Caco-2 (cell line): ENCODE measurements at regions not wholly inside any gene's neighbourhood (a gene's known extent, or its start where the extent isn't known, plus 50 kb on each side); places are given as distances from the start of the nearest gene placed in this dataset.

Experiments used
- BruUV-seq: library from RNA; stranded (reverse); fragments of 400-500 nt; replicated peaks from 2 replicates; lab custom pipeline; 2021; lab: Mats Ljungman, UMichigan
- CTCF ChIA-PET: fragments of 300-600 bp; sonication (Branson Sonifier 250); formaldehyde crosslinking; loops from one replicate; lab custom pipeline; 2022; ENCODE audit warnings: antibody characterized with exemption; lab: Charles Lee
- POLR2A ChIA-PET: fragments of 300-600 bp; sonication (Branson Sonifier 250); formaldehyde crosslinking; loops from one replicate; lab custom pipeline; 2022; ENCODE audit warnings: antibody characterized with exemption; lab: Charles Lee
- DNase-seq, 2 experiments: peaks; one replicate each; pipeline versions ENCODE4 v3.0.0 to v3.0.0-alpha.2; 2020 to 2022
- H3K27me3 ChIP-seq: replicated peaks from 2 replicates; pipeline ENCODE4 v1.6.0; 2011; ENCODE audit warnings: low read length; ENCODE audit not compliant: control insufficient read depth, insufficient read depth
- H3K36me3 ChIP-seq: 2 replicates; pipeline ENCODE4 v1.5.1; 2011; ENCODE audit warnings: low read length; ENCODE audit not compliant: control insufficient read depth, insufficient read depth
- H3K4me1 ChIP-seq: fragments of 250-450 bp; sonication (Bioruptor Pico); 2 replicates; pipeline ENCODE4 v1.5.1; 2020; ENCODE audit warnings: mild to moderate bottlenecking
- H3K4me3 ChIP-seq: 2 replicates; pipeline ENCODE4 v1.5.1; 2011; ENCODE audit warnings: low read depth, mild to moderate bottlenecking, control low read depth, low read length
- H3K9me3 ChIP-seq: fragments of 250-450 bp; sonication (Bioruptor Pico); 2 replicates; pipeline ENCODE4 v1.5.1; 2020; ENCODE audit warnings: mild to moderate bottlenecking, moderate library complexity
- H3K27ac Mint-ChIP-seq: one replicate; pipeline ENCODE4 v1.8.0; 2022; ENCODE audit warnings: mixed read lengths; ENCODE audit not compliant: unreplicated experiment
- H3K27me3 Mint-ChIP-seq: one replicate; pipeline ENCODE4 v1.8.0; 2022; ENCODE audit warnings: mixed read lengths; ENCODE audit not compliant: insufficient read depth, unreplicated experiment
- H3K36me3 Mint-ChIP-seq: one replicate; pipeline ENCODE4 v1.8.0; 2022; ENCODE audit warnings: mild to moderate bottlenecking, mixed read lengths; ENCODE audit not compliant: insufficient read depth, unreplicated experiment
- H3K4me1 Mint-ChIP-seq: one replicate; pipeline ENCODE4 v1.8.0; 2022; ENCODE audit warnings: low read depth, mixed read lengths; ENCODE audit not compliant: unreplicated experiment
- H3K4me3 Mint-ChIP-seq: one replicate; pipeline ENCODE4 v1.8.0; 2022; ENCODE audit warnings: mild to moderate bottlenecking, moderate library complexity, mixed read lengths; ENCODE audit not compliant: unreplicated experiment
- H3K9me3 Mint-ChIP-seq: one replicate; pipeline ENCODE4 v1.8.0; 2022; ENCODE audit warnings: mixed read lengths; ENCODE audit not compliant: unreplicated experiment
- intact Hi-C: fragments of 100-400 bp; cut with micrococcal nuclease; formaldehyde crosslinking; loops from one replicate; pipeline ENCODE4 v1.10.0; 2022; ENCODE audit not compliant: unreplicated experiment
- TF ChIP-seq, protein P1 (sequence below), 2 experiments: fragments of 200-600 bp in 1 of 2; IDR thresholded peaks; 1 replicate in 1 of 2; 2 replicates in 1 of 2; pipeline versions ENCODE4 v1.5.1 to v1.8.0; 2011 to 2022; ENCODE audit warnings: antibody characterized with exemption in 1 of 2, control low read depth in 1 of 2, inconsistent platforms in 1 of 2, low read depth in 1 of 2, low read length in 1 of 2, mild to moderate bottlenecking in 1 of 2, moderate library complexity in 1 of 2; ENCODE audit not compliant: insufficient read depth in 1 of 2, severe bottlenecking in 1 of 2, unreplicated experiment in 1 of 2

DNA sequence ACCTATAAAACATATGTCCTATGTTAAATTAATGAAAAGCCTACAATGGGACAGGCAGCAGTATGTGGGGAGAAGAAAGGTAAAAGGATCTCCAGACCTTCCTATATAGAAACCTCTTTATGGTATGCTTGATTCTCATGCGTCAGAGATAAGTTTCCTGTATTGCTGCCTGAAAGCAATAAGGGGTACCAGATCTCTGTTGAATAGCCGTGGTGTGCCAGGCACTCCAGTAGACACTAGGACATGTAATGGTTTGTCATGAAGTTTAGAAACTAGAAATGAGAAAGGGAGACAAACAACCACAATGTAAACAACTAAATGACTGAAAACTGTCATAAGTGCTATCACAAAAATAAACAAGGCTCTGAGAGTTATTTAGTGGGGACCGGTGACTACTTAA is 168.1 kb downstream of the EFHB start:
- CTCF ChIA-PET = no interaction called here
- no peak overlapping the region for H3K4me3 ChIP-seq
- Mint-ChIP-seq H3K4me1 (peaks cover 9% of the 10 kb centered on the region), H3K27me3 (no peaks in the 10 kb centered on the region), H3K36me3 (no peaks in the 10 kb centered on the region), H3K9me3 (no peaks in the 10 kb centered on the region), H3K4me3 (no peak overlapping the region), H3K27ac (no peak overlapping the region)
- H3K27me3 ChIP-seq = no peaks in the 10 kb centered on the region
- no TSS peak for BruUV-seq
- no peaks in the 10 kb centered on the region for H3K9me3 ChIP-seq
- no peaks in the 10 kb centered on the region for H3K4me1 ChIP-seq
- intact Hi-C loops = no loop called here
- no peaks in the 10 kb centered on the region for H3K36me3 ChIP-seq
- POLR2A ChIA-PET = no interaction called here
- TF ChIP-seq, protein P1, sequence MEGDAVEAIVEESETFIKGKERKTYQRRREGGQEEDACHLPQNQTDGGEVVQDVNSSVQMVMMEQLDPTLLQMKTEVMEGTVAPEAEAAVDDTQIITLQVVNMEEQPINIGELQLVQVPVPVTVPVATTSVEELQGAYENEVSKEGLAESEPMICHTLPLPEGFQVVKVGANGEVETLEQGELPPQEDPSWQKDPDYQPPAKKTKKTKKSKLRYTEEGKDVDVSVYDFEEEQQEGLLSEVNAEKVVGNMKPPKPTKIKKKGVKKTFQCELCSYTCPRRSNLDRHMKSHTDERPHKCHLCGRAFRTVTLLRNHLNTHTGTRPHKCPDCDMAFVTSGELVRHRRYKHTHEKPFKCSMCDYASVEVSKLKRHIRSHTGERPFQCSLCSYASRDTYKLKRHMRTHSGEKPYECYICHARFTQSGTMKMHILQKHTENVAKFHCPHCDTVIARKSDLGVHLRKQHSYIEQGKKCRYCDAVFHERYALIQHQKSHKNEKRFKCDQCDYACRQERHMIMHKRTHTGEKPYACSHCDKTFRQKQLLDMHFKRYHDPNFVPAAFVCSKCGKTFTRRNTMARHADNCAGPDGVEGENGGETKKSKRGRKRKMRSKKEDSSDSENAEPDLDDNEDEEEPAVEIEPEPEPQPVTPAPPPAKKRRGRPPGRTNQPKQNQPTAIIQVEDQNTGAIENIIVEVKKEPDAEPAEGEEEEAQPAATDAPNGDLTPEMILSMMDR (IDR thresholded peaks at IDR 0.05; ENCODE audit: insufficient read depth in 1 of 2, low read depth in 1 of 2, low read length in 1 of 2, severe bottlenecking in 1 of 2, unreplicated experiment in 1 of 2) = no peak
- no peak for DNase-seq

DNA sequence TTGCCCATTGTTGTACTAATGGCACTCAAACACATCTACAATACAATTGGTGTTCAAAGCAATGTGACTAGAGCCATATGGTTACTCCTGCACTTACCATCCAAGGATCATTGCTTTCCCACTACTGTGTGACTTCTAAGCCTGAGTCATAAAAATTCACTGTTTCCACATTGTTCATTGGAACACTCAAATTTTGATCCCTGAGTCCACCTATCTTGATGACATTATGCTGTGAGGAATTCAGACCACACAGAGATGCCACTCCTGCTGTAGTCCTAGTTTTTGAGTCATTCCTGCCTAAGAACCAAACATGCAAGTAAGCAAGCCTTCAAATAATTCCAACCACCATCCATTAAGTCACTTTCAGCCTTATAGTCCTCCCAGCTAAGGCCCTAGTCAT is 176.2 kb downstream of the EFHB start:
- POLR2A ChIA-PET = no interaction called here
- DNase-seq = no peak
- intact Hi-C loops = no loop called here
- Histone ChIP-seq H3K36me3 (no peaks in the 10 kb centered on the region), H3K4me3 (no peak overlapping the region), H3K4me1 (no peaks in the 10 kb centered on the region), H3K27me3 (no peaks in the 10 kb centered on the region), H3K9me3 (no peaks in the 10 kb centered on the region)
- Mint-ChIP-seq H3K27me3 (no peaks in the 10 kb centered on the region), H3K4me3 (no peak overlapping the region), H3K27ac (no peak overlapping the region), H3K36me3 (no peaks in the 10 kb centered on the region), H3K9me3 (no peaks in the 10 kb centered on the region), H3K4me1 (no peaks in the 10 kb centered on the region)
- BruUV-seq = no TSS peak
- TF ChIP-seq, protein P1 (IDR thresholded peaks at IDR 0.05; ENCODE audit: insufficient read depth in 1 of 2, low read depth in 1 of 2, low read length in 1 of 2, severe bottlenecking in 1 of 2, unreplicated experiment in 1 of 2) = no peak
- CTCF ChIA-PET = no interaction called here

DNA sequence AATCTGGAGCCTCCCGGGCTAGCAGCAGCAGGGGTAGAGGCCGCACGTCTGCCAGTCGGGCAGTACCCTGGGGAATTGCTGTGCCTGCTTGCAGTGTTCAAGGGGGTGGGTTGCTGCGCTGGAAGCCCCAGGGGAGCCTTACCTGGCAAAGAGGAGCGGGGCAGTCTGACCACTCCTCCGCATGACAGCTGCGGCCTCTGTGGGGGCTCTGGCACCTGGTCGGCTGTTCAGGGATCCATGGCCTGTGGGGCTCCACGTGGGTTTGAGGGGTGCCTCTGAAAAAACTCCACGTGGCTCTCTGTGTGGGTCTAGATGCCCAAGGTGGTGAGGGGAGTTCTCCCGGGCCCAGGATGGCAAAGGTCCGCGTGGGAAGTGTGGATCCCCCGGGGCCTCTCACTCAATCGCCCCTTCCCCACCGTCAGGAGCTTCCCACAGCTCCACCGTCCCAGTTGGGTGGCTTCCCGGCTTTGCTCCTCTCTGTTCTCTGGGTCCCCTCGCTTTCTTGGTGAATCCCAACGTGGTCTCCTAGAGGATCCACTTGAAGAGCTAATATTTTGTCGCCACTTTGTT is 184.5 kb downstream of the EFHB start:
- Histone ChIP-seq H3K4me1 (no peaks in the 10 kb centered on the region), H3K9me3 (no peaks in the 10 kb centered on the region), H3K4me3 (no peak overlapping the region), H3K27me3 (no peaks in the 10 kb centered on the region), H3K36me3 (no peaks in the 10 kb centered on the region)
- BruUV-seq = no TSS peak
- TF ChIP-seq, protein P1 (IDR thresholded peaks at IDR 0.05; ENCODE audit: insufficient read depth in 1 of 2, low read depth in 1 of 2, low read length in 1 of 2, severe bottlenecking in 1 of 2, unreplicated experiment in 1 of 2) = no peak
- H3K9me3 Mint-ChIP-seq = peaks cover 19% of the 10 kb centered on the region
- peaks cover 8% of the 10 kb centered on the region for H3K27me3 Mint-ChIP-seq
- POLR2A ChIA-PET = no interaction called here
- no peaks in the 10 kb centered on the region for H3K4me1 Mint-ChIP-seq
- no peaks in the 10 kb centered on the region for H3K36me3 Mint-ChIP-seq
- no peak overlapping the region for H3K4me3 Mint-ChIP-seq
- intact Hi-C loops = no loop called here
- no peak overlapping the region for H3K27ac Mint-ChIP-seq
- CTCF ChIA-PET = no interaction called here
- no peak for DNase-seq
